ENCODE measurements at regions not wholly inside any gene's neighbourhood (a gene's known extent, or its start where the extent isn't known, plus 50 kb on each side); places are given as distances from the start of the nearest gene placed in this dataset.

DNA sequence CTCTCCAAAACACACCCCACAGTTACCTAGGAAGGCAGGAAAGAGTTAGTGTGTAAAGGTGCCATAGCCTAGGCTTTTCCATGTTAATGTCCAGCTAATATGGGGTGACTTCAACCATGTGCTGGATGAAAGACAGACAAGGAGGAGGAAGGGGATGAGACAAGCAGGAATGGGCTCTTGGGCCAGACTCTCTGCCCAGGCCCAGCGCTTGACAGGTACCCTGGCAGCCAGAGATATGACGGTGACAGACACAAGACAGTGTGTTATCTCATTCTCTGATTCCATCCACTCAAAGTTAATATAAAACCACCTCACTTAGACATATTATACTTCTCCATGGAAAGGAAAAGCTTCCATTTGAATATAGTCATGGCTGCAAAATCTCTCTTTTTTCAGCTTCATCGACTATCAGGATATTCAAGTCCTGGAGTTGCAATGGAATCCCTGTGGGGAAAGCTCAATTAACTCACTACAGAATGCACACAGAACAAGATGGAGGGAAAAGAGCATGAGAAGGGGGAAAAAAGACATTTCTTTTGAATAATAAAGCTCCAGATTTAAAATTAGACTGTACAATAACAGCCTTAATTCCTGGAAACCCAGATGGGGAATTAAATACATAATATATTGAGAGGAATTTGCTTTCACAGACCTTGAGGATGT lies 596.7 kb downstream of the TOX3 start:
- Mint-ChIP-seq H3K27ac (no peak overlapping the region), H3K9me3 (peaks cover 2% of the 10 kb centered on the region), H3K4me1 (ENCODE audit: low read depth) (no peaks in the 10 kb centered on the region), H3K36me3 (ENCODE audit: low read depth) (no peaks in the 10 kb centered on the region), H3K27me3 (no peaks in the 10 kb centered on the region), H3K4me3 (no peak overlapping the region)
- no peak for DNase-seq

DNA sequence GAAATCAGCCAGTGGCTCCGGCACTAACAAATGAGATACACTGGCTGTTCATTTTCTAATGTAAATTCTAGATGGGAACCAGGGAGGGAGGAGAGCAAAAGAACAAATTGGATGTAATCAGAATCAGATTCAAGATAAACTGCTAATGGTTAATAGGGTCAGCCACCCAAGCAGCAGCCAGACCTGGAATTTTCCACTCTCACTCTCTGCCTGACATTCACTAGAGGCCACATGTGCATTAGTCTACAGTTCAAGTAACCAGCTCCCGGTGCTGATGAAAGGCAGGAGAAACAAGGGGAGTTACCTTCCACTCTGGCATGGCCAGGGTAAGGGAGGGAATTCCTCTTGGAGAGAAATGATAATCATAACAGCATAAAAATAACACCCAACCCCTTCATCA lies 597.7 kb downstream of the TOX3 start:
- Mint-ChIP-seq H3K4me3 (no peak overlapping the region), H3K27me3 (no peaks in the 10 kb centered on the region), H3K36me3 (ENCODE audit: low read depth) (no peaks in the 10 kb centered on the region), H3K9me3 (peaks cover 4% of the 10 kb centered on the region), H3K27ac (no peak overlapping the region), H3K4me1 (ENCODE audit: low read depth) (no peaks in the 10 kb centered on the region)
- DNase-seq: no peak

DNA sequence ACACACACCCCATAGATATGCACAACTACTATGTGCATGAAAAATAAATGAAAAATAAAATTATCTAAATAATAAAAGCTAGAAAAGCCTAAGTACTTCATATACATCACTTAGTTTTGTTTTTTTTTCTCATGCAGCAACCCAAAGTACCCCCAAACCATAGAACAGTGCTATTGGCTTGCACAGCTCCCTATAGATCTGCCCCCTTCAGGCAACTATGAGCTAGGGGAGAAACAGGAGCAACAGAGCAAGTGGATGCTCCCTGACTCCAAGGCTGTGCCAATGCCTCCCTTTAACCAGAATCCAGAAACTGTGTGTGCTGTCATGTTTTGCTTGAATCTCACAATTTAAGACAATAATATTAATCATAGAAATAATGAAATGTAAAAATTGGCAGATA lies 605.5 kb downstream of the TOX3 start:
- H3K36me3 Mint-ChIP-seq (ENCODE audit: low read depth): no peaks in the 10 kb centered on the region
- no peak for DNase-seq
- peaks cover 13% of the 10 kb centered on the region for H3K9me3 Mint-ChIP-seq
- no peaks in the 10 kb centered on the region for H3K4me1 Mint-ChIP-seq (ENCODE audit: low read depth)
- H3K27ac Mint-ChIP-seq: no peak overlapping the region
- H3K4me3 Mint-ChIP-seq: no peak overlapping the region
- no peaks in the 10 kb centered on the region for H3K27me3 Mint-ChIP-seq

DNA sequence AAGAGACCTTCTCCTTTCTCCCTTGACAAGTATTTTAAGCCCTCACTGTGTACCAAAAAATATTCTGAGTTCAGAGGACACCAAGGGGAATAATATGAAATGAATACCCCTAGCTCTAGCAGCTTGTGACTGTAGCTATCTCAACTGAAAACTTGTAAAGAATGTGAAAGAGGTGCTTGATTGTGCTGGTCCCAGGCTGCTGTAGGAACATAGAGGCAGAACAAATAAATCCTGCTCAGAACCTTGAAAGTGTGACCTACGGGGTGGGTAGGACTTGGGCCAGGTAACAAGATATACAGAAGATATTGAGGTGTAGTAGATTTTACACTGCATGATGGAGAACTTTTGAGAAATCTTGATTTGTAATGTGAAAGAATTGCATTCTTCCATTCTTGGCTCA lies 606.8 kb downstream of the TOX3 start:
- Mint-ChIP-seq H3K27me3 (no peaks in the 10 kb centered on the region), H3K4me3 (no peak overlapping the region), H3K4me1 (ENCODE audit: low read depth) (no peaks in the 10 kb centered on the region), H3K36me3 (ENCODE audit: low read depth) (no peaks in the 10 kb centered on the region), H3K27ac (no peak overlapping the region), H3K9me3 (peaks cover 13% of the 10 kb centered on the region)
- no peak for DNase-seq

DNA sequence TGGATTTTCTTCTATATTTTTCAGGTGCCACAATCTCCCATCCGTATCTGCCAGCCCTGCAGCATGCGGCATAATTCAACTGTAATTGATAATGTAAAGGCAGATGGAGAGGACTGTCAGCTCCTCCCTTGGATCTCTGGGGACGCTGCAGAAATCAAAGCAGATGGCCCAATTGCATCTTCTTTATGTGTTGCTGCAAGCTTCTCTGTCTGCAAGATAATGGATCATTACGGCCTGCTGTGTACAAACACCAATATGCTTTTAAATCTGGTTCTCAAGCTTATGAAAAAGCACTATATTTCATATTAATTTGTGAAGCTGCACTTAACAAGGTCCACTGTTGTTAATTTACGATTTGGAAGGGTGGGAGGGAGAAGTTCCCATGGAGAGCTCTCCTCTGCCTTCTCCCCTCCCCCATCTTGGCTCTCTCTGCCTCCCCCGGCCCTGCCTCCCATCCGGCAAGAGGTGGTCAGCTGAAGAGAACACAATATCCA lies 607.5 kb downstream of the TOX3 start:
- H3K4me3 Mint-ChIP-seq: no peak overlapping the region
- H3K9me3 Mint-ChIP-seq: peaks cover 12% of the 10 kb centered on the region
- no peaks in the 10 kb centered on the region for H3K4me1 Mint-ChIP-seq (ENCODE audit: low read depth)
- H3K27me3 Mint-ChIP-seq: no peaks in the 10 kb centered on the region
- no peak for DNase-seq
- H3K27ac Mint-ChIP-seq: no peak overlapping the region
- no peaks in the 10 kb centered on the region for H3K36me3 Mint-ChIP-seq (ENCODE audit: low read depth)

DNA sequence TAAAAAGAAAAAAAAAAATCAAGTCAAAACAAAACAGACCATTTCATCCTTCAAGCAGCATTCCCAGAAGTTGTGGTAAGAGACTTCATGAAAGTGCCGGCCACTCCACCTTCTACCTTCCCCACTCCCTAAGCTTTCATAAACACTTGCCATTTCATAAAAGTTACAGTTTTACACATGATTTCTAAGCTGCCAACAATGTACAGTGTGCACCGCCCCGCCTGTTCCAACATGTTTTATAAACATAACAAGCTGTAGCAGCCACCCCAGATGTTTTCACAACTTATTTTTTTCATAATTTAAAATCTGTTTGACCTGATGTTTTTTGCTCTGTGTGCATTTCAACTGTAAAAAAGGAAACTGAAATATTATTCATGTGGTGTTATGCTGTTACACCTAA lies 608.1 kb downstream of the TOX3 start:
- Mint-ChIP-seq H3K27ac (no peak overlapping the region), H3K4me1 (ENCODE audit: low read depth) (no peaks in the 10 kb centered on the region), H3K9me3 (peaks cover 12% of the 10 kb centered on the region), H3K4me3 (no peak overlapping the region), H3K27me3 (no peaks in the 10 kb centered on the region), H3K36me3 (ENCODE audit: low read depth) (no peaks in the 10 kb centered on the region)
- no peak for DNase-seq

DNA sequence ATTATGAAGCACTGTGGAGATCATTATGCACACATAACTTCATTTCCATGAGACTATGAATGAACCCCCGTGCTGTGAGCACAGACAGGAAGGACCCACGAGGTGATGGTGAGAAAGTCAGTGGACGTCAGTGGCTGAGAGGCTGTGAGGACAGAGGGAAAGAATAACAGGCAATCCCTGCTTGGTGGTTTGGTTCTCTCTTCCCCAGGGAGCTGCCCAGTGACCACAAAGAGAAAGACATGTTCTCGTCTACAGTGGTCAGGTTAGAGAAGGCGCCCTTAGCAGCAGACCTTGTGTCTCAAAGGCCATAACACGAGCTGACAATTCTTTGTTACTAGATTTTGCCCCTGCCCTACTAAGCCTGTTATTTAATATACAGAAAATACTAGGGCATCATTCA lies 609.2 kb downstream of the TOX3 start:
- Mint-ChIP-seq H3K36me3 (ENCODE audit: low read depth) (no peaks in the 10 kb centered on the region), H3K4me3 (no peak overlapping the region), H3K27me3 (no peaks in the 10 kb centered on the region), H3K4me1 (ENCODE audit: low read depth) (no peaks in the 10 kb centered on the region), H3K27ac (no peak overlapping the region), H3K9me3 (peaks cover 12% of the 10 kb centered on the region)
- DNase-seq: no peak

DNA sequence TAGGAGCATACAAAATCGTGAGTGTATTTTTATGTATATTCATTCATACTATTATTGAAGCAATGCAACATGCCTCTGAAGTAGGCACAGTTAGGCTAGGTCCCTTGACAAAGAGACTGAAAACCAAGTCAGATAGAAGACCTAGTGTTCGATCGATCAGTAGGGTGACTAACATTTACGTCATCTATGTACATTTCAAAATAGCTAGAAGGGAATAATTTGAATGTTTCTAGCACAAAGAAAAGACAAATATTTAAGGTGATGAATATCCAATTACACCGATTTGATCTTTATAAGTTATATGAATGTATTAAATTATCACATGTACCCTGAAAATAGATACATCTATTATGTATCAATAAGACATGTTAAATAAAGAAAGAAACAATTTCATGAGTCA lies 610.1 kb downstream of the TOX3 start:
- no peak overlapping the region for H3K27ac Mint-ChIP-seq
- peaks cover 16% of the 10 kb centered on the region for H3K9me3 Mint-ChIP-seq
- no peaks in the 10 kb centered on the region for H3K36me3 Mint-ChIP-seq (ENCODE audit: low read depth)
- no peak overlapping the region for H3K4me3 Mint-ChIP-seq
- no peaks in the 10 kb centered on the region for H3K27me3 Mint-ChIP-seq
- DNase-seq: no peak
- no peaks in the 10 kb centered on the region for H3K4me1 Mint-ChIP-seq (ENCODE audit: low read depth)

DNA sequence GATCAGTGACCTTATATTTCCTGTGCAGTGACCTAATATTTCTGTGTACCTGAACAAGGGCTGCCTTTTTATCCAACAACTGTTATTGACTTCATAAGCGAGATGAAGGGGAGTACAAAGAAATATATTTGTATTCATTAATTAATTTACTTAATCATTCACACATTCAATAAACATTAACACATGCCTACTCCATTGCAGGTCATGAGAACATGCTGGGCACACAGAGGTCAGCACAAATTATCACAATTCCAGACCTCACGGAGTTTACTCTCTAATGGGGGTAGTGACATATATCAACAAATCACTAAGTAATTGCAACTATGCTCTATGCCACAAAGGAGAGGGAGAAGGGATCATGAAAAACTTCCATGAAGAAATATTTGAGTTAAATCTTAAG lies 614.6 kb downstream of the TOX3 start:
- Mint-ChIP-seq H3K27me3 (no peaks in the 10 kb centered on the region), H3K36me3 (ENCODE audit: low read depth) (no peaks in the 10 kb centered on the region), H3K9me3 (peaks cover 12% of the 10 kb centered on the region), H3K4me1 (ENCODE audit: low read depth) (no peaks in the 10 kb centered on the region), H3K27ac (no peak overlapping the region), H3K4me3 (no peak overlapping the region)
- DNase-seq: no peak

DNA sequence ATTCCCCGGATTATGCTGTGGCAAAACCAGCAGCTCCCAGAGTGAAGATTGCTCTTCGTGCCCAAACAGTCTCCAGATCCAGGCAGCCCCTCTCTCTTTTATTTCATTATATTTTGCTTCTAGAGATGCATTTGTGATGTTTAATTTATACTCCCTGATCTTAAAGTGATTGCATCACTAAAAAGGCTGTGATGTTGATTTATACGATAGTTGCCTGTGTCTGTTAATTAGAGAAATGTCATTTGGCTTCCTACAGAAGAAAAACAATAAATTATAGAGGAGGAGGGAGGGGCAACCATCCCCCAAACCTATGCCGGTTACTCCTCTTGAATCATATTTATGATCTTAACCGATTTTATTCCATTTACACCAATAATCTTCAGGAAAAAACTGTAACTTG lies 615.3 kb downstream of the TOX3 start:
- H3K9me3 Mint-ChIP-seq: peaks cover 11% of the 10 kb centered on the region
- H3K27me3 Mint-ChIP-seq: no peaks in the 10 kb centered on the region
- DNase-seq: no peak
- no peak overlapping the region for H3K4me3 Mint-ChIP-seq
- H3K36me3 Mint-ChIP-seq (ENCODE audit: low read depth): no peaks in the 10 kb centered on the region
- no peaks in the 10 kb centered on the region for H3K4me1 Mint-ChIP-seq (ENCODE audit: low read depth)
- H3K27ac Mint-ChIP-seq: no peak overlapping the region

DNA sequence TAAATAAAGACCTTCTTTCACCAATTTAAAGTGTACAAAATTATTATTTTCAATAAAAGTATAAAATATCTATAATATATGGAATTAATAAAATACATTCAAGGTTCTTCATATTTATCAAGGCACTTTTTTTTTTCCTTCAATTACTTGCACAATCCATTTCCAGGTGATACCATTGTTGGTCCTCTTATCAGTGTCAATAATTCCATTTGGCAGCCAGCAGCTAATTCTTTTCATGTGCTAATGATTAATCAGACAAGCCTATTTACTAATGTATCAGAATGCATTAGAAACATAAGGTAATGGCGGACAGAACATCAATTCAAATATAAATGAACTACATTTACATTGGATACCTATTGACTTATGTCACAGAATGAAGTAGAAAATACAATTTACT lies 622.2 kb downstream of the TOX3 start:
- Mint-ChIP-seq H3K27ac (no peak overlapping the region), H3K27me3 (no peaks in the 10 kb centered on the region), H3K9me3 (peaks cover 7% of the 10 kb centered on the region), H3K4me1 (ENCODE audit: low read depth) (no peaks in the 10 kb centered on the region), H3K4me3 (no peak overlapping the region), H3K36me3 (ENCODE audit: low read depth) (no peaks in the 10 kb centered on the region)
- DNase-seq: no peak

DNA sequence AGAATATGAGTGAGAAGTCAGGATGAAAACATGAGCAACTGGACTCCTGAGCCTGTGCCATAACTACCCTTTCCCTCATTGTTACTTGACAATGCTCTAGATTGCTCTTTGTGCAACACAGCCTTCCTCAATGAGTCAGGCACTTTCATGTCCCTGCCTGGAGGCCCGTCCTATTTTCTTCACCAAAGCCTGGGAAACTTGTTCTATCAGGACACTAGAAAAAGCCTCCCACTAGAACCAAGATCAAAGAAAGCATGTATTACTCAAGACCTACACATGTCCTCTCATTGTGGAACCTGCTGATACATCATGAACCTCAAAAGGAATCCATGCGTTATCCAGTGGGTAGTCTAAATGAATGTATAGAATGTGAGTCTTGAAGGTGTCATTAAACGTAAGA lies 624.5 kb downstream of the TOX3 start:
- no peak for DNase-seq
- Mint-ChIP-seq H3K36me3 (ENCODE audit: low read depth) (no peaks in the 10 kb centered on the region), H3K4me3 (no peak overlapping the region), H3K27ac (no peak overlapping the region), H3K4me1 (ENCODE audit: low read depth) (no peaks in the 10 kb centered on the region), H3K9me3 (peaks cover 9% of the 10 kb centered on the region), H3K27me3 (no peaks in the 10 kb centered on the region)

DNA sequence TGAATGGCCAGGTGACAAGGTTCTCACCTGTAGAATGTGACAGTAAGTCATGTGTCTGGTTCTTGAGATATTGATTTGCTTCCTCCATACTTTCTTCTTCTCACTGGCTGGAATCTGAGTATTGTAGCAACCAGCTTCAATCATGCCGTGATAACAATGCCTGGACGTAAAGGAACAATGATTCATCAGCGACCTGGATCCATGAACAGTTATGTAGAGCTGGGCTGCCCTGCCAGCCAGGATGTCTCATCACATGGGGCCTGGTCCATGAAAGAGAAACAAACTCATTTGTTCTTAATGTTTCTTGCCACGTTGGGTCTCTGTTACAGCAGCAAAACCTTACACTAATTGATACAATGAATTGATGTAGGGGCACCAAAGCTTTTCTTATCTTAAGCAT lies 627.2 kb downstream of the TOX3 start:
- peaks cover 11% of the 10 kb centered on the region for H3K9me3 Mint-ChIP-seq
- no peaks in the 10 kb centered on the region for H3K36me3 Mint-ChIP-seq (ENCODE audit: low read depth)
- no peak overlapping the region for H3K4me3 Mint-ChIP-seq
- DNase-seq: no peak
- no peaks in the 10 kb centered on the region for H3K4me1 Mint-ChIP-seq (ENCODE audit: low read depth)
- no peak overlapping the region for H3K27ac Mint-ChIP-seq
- no peaks in the 10 kb centered on the region for H3K27me3 Mint-ChIP-seq

DNA sequence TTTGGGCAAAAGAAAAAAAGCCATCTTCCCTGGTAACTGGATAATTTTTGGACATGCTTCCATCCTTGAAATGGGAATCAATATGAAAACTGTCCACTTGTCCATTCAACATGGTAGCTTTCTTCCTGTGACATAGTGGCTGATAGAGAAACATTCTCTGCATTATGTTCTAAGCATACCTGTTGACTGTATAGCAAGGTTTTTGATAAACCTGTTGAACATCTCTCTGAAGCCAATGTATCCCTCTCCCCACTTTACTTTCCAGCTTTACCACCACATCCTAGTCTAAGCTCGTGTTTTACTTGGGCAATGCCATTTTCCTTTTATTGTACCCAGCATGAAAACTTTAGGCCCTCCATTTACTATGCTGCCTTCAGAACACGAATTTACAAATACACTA lies 630.1 kb downstream of the TOX3 start:
- H3K36me3 Mint-ChIP-seq (ENCODE audit: low read depth): no peaks in the 10 kb centered on the region
- DNase-seq: no peak
- H3K27me3 Mint-ChIP-seq: no peaks in the 10 kb centered on the region
- no peak overlapping the region for H3K4me3 Mint-ChIP-seq
- H3K4me1 Mint-ChIP-seq (ENCODE audit: low read depth): no peaks in the 10 kb centered on the region
- no peak overlapping the region for H3K27ac Mint-ChIP-seq
- peaks cover 6% of the 10 kb centered on the region for H3K9me3 Mint-ChIP-seq

DNA sequence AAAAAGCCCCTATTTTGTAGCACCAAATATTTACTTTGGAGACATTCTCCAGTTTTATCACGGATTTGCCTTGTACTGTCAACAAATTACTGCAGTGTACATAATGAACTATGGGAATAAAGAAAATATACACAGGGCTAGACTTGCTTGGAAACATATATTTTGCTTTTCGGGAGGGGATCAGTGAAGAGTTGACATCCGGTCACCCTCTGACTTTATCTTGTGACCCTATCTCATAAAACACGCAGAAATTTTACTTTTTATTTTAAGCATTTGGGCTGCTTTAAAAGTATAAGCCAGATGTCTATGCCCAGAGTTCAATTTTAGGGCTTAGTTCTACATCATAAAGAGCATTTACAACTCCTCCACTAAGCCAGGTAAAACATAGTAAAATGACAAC lies 630.7 kb downstream of the TOX3 start:
- H3K4me3 Mint-ChIP-seq: no peak overlapping the region
- H3K4me1 Mint-ChIP-seq (ENCODE audit: low read depth): no peaks in the 10 kb centered on the region
- no peak for DNase-seq
- H3K9me3 Mint-ChIP-seq: peaks cover 6% of the 10 kb centered on the region
- H3K36me3 Mint-ChIP-seq (ENCODE audit: low read depth): no peaks in the 10 kb centered on the region
- no peaks in the 10 kb centered on the region for H3K27me3 Mint-ChIP-seq
- H3K27ac Mint-ChIP-seq: no peak overlapping the region

DNA sequence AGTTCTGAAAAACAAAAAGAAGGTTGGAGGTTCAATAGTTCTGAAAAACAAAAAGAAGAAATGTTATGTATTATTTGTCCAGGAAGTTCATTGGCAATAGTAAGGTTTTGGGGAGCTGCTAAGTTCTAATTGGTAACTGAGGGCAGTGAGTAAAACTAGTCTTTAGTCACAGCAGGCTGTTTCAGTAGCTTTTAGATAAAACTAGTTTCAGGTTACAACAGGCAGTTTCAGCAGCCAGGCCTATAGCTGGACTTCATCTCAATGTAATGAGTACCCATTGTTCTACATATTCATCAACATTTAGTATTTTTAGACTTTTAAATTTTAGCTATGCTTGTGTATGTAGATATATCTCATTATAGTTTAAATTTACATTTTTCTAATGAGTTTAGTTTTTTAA lies 639.3 kb downstream of the TOX3 start:
- Mint-ChIP-seq H3K4me1 (ENCODE audit: low read depth) (no peaks in the 10 kb centered on the region), H3K9me3 (peaks cover 23% of the 10 kb centered on the region), H3K27me3 (no peaks in the 10 kb centered on the region), H3K4me3 (no peak overlapping the region), H3K36me3 (ENCODE audit: low read depth) (no peaks in the 10 kb centered on the region), H3K27ac (no peak overlapping the region)
- DNase-seq: no peak
